Omental fat pad (tissue), 3 donors: ENCODE measurements at regions not wholly inside any gene's neighbourhood (a gene's known extent, or its start where the extent isn't known, plus 50 kb on each side); places are given as distances from the start of the nearest gene placed in this dataset.

Experiments used
- ATAC-seq: fragments of 150-250 bp; one replicate; pipeline ENCODE4 v1.9.1; 2016; ENCODE audit warnings: mild to moderate bottlenecking, moderate library complexity; ENCODE audit not compliant: low FRiP score
- DNase-seq: peaks from one replicate; pipeline ENCODE4 v3.0.0-alpha.2; 2019; ENCODE audit warnings: low spot score
- CTCF ChIP-seq, 3 donors: fragments of 450-650 bp; IDR thresholded peaks; one replicate each; pipeline ENCODE4 v1.5.1; 2016 to 2017; ENCODE audit warnings: antibody characterized with exemption in 3 of 3, mild to moderate bottlenecking in 3 of 3, moderate library complexity in 2 of 3

- TF ChIP-seq CTCF (IDR thresholded peaks at IDR 0.05), result no peak
- DNase-seq, result no peak
- ATAC-seq, result no peak
These were observed 165.0 kb downstream of the ASB1 start for GRCh38 chr2:238591732-238592131.

GRCh38 chr2:238593236-238593635 lies 166.5 kb downstream of the ASB1 start:
- ATAC-seq (no peak), DNase-seq (no peak)
- no peak for TF ChIP-seq CTCF (IDR thresholded peaks at IDR 0.05)

GRCh38 chr2:238593678-238594077 lies 167.0 kb downstream of the ASB1 start:
- no peak for ATAC-seq
- no peak for DNase-seq
- no peak for TF ChIP-seq CTCF (IDR thresholded peaks at IDR 0.05)

GRCh38 chr2:238594796-238595749 lies 168.3 kb downstream of the ASB1 start:
- no peak for DNase-seq
- no peak for TF ChIP-seq CTCF (IDR thresholded peaks at IDR 0.05)

GRCh38 chr2:238595750-238596570 lies 169.2 kb downstream of the ASB1 start:
- no peak for TF ChIP-seq CTCF (IDR thresholded peaks at IDR 0.05)
- ATAC-seq (no peak), DNase-seq (no peak)

More at GRCh38 chr2:238594796-238595749, 168.3 kb downstream of the ASB1 start:
- no peak for ATAC-seq

- ATAC-seq, result peak; percentile 73
- DNase-seq, result no peak
- no peak for TF ChIP-seq CTCF (IDR thresholded peaks at IDR 0.05)
These were observed 170.1 kb downstream of the ASB1 start for GRCh38 chr2:238596571-238597551.
